ENCODE measurements at regions not wholly inside any gene's neighbourhood (a gene's known extent, or its start where the extent isn't known, plus 50 kb on each side); places are given as distances from the start of the nearest gene placed in this dataset.

GRCh38 chr18:46372670-46373069 is 268.5 kb downstream of the HAUS1 start:
- Histone ChIP-seq H3K27me3 (ENCODE audit: control insufficient read depth in 2 of 2, insufficient read depth in 2 of 2, low read length in 2 of 2) (no peaks in the 10 kb centered on the region), H3K4me3 (replicated peaks in 1 of 3; ENCODE audit: insufficient read depth in 1 of 3, low read depth in 1 of 3, low read length in 3 of 3) (no peak overlapping the region), H3K4me2 (ENCODE audit: insufficient read depth, low read length) (no peak overlapping the region), H3K27ac (ENCODE audit: insufficient read depth, low read depth, low read length) (no peak overlapping the region), H3K79me2 (ENCODE audit: control insufficient read depth, insufficient read depth, low read length) (no peaks in the 10 kb centered on the region), H3K9me3 (replicated peaks; ENCODE audit: control insufficient read depth, insufficient read depth, low read length) (no peaks in the 10 kb centered on the region), H4K20me1 (replicated peaks; ENCODE audit: control insufficient read depth, extremely low read depth, insufficient read depth, low read length) (no peaks in the 10 kb centered on the region), H3K36me3 (ENCODE audit: control insufficient read depth in 2 of 2, extremely low read depth in 1 of 2, insufficient read depth in 2 of 2, low read length in 2 of 2) (no peaks in the 10 kb centered on the region), H2AFZ (ENCODE audit: low read depth, low read length) (no peak overlapping the region), H3K9ac (replicated peaks; ENCODE audit: extremely low read depth, insufficient read depth, low read length) (no peak overlapping the region), H3K4me1 (ENCODE audit: control insufficient read depth, extremely low read depth, insufficient read depth, low read length) (no peaks in the 10 kb centered on the region), H3K9me1 (replicated peaks; ENCODE audit: control insufficient read depth, extremely low read depth, insufficient read depth, low read length) (no peaks in the 10 kb centered on the region)
- DNase-seq (ENCODE audit: low read depth, low spot score) (no peak), FAIRE-seq (no peak)
- dilution Hi-C loops (cut with MboI; ENCODE audit: extremely low pct_ligation_motif_present, low sequenced_read_pairs): no loop called here
- CTCF ChIA-PET: no interaction called here
- POLR2A ChIA-PET: no interaction called here
- BruUV-seq (replicated peaks): no TSS peak
- TF ChIP-seq MAX (IDR thresholded peaks at IDR 0.05; ENCODE audit: insufficient read depth, insufficient read length): no peak
- no peak for TF ChIP-seq CTCF (IDR thresholded peaks at IDR 0.05; ENCODE audit: extremely low read depth in 1 of 2, insufficient read depth in 1 of 2, low read depth in 1 of 2, low read length in 2 of 2)
- TF ChIP-seq POLR2A (IDR thresholded peaks at IDR 0.05; ENCODE audit: low read depth, low read length): no peak
- no peak for TF ChIP-seq JUN (IDR thresholded peaks at IDR 0.05; ENCODE audit: borderline replicate concordance, insufficient read depth, insufficient read length, low read depth)
- TF ChIP-seq FOS (IDR thresholded peaks at IDR 0.05; ENCODE audit: borderline replicate concordance, insufficient read depth, low read length): no peak
- no peak for TF ChIP-seq MYC (IDR thresholded peaks at IDR 0.05; ENCODE audit: low read depth, low read length)
- TF ChIP-seq GATA2 (IDR thresholded peaks at IDR 0.05; ENCODE audit: insufficient read depth, insufficient read length, low read depth, low read length): no peak
- TF ChIP-seq POLR2AphosphoS5 (IDR thresholded peaks at IDR 0.05; ENCODE audit: insufficient read depth, low read depth, low read length): no peak
- no peak for TF ChIP-seq EZH2 (IDR thresholded peaks at IDR 0.05; ENCODE audit: borderline replicate concordance, low read depth, low read length, severe bottlenecking)
- intact Hi-C loops (cut with micrococcal nuclease): no loop called here
